Astrocyte of the spinal cord (primary cell): ENCODE measurements at regions not wholly inside any gene's neighbourhood (a gene's known extent, or its start where the extent isn't known, plus 50 kb on each side); places are given as distances from the start of the nearest gene placed in this dataset.

ENCODE experiments used
- DNase-seq: peaks from one replicate; pipeline ENCODE4 v3.0.0; 2011; ENCODE audit warnings: low read depth, low spot score
- H3K4me3 ChIP-seq: 2 replicates; pipeline ENCODE4 v1.5.1; 2011; ENCODE audit warnings: low read depth, mild to moderate bottlenecking, low read length, moderate library complexity
- in situ Hi-C: cut with HindIII; loops from 2 replicates; pipeline ENCODE4 v1.10.0; 2017; ENCODE audit warnings: low sequenced_read_pairs
- TF ChIP-seq, protein P1 (sequence below): IDR thresholded peaks from 2 replicates; pipeline ENCODE4 v1.5.1; 2012; ENCODE audit warnings: low read depth, mild to moderate bottlenecking, low read length, inconsistent platforms

DNA sequence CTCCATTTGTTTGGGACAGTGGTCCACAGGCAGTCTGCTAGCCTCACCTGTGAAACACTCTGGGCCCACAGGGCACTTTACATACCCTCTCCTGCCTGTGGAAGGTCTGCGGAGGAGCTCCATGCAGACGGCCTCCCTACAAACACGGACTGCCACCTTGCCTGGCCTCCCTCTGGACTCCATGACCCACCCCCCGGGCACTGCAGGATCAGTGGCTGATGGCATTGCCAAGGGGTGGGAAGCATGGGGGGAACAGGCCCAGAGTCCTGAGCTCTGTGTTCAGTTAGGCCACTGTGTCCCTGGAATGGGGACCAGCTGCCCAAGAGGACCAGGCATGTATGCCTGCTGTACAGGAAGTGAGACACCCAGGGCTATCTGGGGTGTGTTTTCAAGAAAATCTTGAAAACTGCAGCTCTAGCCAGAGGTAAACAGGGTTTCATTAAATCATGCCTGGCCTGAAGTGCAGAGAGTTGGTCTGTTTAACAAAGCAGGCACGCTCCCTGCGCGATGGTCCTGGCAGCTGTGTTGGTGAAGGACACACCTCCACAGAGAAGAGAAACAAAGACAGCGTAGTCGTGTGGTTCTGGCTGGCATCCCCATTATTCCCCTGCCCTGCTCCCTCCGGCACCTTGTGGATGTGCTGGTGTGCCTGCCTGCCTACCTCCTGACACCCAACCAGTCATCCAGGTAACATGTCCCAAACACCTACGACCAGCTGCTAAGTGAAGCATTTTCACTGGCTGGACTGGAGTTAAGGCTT is 470.8 kb upstream of the ZMIZ1 start:
- in situ Hi-C loops = no loop called here
- TF ChIP-seq, protein P1, sequence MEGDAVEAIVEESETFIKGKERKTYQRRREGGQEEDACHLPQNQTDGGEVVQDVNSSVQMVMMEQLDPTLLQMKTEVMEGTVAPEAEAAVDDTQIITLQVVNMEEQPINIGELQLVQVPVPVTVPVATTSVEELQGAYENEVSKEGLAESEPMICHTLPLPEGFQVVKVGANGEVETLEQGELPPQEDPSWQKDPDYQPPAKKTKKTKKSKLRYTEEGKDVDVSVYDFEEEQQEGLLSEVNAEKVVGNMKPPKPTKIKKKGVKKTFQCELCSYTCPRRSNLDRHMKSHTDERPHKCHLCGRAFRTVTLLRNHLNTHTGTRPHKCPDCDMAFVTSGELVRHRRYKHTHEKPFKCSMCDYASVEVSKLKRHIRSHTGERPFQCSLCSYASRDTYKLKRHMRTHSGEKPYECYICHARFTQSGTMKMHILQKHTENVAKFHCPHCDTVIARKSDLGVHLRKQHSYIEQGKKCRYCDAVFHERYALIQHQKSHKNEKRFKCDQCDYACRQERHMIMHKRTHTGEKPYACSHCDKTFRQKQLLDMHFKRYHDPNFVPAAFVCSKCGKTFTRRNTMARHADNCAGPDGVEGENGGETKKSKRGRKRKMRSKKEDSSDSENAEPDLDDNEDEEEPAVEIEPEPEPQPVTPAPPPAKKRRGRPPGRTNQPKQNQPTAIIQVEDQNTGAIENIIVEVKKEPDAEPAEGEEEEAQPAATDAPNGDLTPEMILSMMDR = no peak
- no peak overlapping the region for H3K4me3 ChIP-seq
- DNase-seq = no peak

DNA sequence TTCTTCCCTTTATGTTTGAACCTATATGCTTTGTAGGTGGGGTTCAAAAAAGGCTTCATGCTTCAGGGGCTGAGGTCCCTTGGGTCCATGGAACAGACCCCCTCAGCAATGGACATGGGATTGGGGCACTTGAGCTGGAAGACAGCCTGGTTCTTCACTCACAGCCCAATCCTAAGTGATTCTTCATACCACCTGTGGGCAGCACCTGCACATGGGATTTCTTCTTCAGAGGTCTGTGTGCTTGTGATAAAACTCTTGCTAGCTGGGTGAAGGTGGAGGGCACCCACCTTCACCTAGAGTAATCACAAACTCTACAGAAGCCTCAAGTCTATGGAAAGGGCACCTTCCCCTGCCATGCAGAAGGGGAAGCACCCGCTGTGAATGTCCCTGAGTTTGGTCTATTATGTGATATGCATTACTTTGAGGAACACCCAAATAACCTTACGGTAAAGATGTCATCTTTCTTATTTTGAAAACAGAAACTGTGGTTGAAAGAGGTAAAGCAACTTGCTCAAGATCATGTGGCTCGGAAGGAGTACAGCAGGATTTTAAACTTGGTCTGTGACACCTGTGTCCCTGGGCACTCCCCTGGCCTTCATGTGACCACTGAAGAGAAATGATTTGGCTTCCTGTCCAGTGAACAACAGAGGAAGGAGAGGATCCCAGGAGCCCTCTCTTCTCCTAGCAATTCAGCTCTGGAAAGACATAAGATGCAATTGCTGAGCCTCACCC is 469.5 kb upstream of the ZMIZ1 start:
- TF ChIP-seq, protein P1 = no peak
- in situ Hi-C loops = no loop called here
- H3K4me3 ChIP-seq = no peak overlapping the region
- DNase-seq = no peak

DNA sequence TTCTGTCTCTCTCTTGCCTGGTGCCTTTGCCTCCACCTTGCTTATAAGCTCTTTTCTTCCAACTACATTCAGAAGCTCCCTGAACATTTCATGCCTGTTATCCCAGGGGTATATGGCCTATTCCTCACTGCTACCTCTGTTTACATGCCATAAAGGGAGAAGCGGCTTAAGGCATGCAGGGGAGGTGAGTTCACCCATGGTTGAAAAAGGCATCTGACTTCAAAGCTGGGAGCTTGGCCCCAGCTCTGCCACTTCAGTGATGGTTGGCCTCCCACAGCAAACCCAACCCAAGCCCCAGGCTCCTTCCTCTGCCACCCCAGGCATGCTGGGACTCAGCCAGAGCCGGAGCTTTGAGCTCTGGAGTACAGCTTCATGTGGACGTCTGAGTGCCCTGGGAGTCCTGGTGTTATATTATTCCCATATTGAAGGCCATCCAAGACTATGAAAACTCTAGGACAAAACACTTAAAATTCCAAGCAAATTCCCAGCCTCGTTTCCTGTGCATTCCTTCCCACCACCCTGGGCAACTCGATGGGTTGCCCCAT is 468.6 kb upstream of the ZMIZ1 start:
- DNase-seq = no peak
- TF ChIP-seq, protein P1 = no peak
- H3K4me3 ChIP-seq = no peak overlapping the region
- in situ Hi-C loops = no loop called here

DNA sequence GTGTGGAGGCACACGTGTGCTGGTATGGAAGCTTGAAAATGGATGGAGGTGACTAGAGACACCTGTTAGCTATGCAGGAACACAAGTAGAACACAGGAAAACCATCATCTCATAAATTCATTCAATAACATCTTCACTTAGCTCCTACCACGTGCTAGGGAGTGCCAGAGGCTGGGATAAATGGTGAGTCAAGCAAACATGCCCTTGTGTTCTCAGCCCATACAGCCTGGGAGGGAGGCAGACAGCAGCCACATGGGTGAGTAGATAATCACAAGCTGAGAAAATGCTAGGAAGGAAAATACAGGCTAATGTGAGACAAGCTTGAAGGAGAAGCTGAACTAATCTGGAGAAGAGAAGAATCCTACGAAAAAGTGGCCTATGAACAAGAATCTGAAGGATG is 468.0 kb upstream of the ZMIZ1 start:
- DNase-seq = peak; percentile 31
- TF ChIP-seq, protein P1 = no peak
- in situ Hi-C loops = no loop called here
- H3K4me3 ChIP-seq = no peak overlapping the region

DNA sequence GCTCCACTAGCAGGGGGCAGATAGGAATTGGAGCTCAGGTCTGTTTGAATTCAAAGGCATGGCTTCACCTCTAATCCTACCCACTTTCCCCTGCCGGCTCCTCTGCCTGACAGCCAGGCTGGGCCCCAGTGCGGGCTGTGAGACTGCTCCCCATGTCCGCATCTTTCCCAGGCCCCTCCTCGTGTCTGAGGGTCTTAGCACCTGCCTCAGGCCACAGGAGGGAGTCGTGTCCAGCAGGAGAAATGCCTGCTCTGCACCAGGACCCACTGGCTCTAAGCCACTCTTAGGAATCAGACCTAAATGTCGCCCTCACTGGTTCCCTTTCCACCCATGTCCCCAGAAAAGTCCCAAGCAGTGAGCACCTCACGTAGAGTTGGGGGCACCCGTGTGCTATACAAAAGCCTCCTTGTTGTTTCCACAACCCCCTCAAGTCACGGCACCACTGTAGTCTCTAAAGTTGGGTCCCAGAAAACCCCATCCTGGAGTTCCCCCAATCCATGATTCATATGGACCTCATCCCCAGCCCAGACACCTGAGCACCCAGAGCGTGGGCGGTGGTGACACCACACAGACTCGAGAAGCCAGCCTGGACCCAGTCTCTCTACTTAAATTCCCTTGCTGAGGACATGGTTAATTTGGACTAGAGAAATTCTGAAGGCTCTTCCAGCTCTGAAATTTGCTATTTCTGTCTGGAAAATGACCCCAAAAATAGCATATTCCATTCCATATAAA is 466.4 kb upstream of the ZMIZ1 start:
- no peak overlapping the region for H3K4me3 ChIP-seq
- TF ChIP-seq, protein P1 = no peak
- in situ Hi-C loops = no loop called here
- DNase-seq = no peak

DNA sequence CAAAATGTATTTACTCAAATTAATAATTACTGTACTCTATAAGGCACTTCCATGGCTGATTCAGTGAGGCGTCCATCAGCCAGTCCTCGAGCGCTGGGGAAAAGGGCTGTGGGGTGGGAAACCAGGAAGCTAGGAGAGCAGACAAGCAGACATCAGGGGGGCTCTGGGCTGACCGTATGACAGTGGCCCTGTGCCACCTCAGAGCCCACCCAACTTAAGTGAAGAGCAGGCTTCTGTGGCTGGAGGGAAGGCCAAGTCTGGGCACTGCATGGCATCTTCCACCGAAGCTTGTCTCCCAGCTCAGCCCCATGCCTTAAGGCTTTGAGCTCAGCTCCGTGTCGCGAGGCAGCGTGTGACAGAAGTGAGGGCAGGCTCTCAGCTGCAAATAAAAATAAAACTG is 464.5 kb upstream of the ZMIZ1 start:
- TF ChIP-seq, protein P1 = no peak
- no peak for DNase-seq
- no peak overlapping the region for H3K4me3 ChIP-seq
- in situ Hi-C loops = no loop called here
